NCI-H748 (cell line): ENCODE measurements at regions not wholly inside any gene's neighbourhood (a gene's known extent, or its start where the extent isn't known, plus 50 kb on each side); places are given as distances from the start of the nearest gene placed in this dataset.
A peak's percentile ranks its signal among the peaks of the same experiment; 100 is the strongest.
"Not testable (repeated sequence)": the region's sequence is repeated elsewhere in the genome, so short reads cannot be mapped to it uniquely, and the experiment has no call there.

ENCODE experiments used
- DNase-seq: peaks from one replicate; lab custom pipeline; 2025; ENCODE audit not compliant: unreplicated experiment; lab: John Stamatoyannopoulos, UW

DNA sequence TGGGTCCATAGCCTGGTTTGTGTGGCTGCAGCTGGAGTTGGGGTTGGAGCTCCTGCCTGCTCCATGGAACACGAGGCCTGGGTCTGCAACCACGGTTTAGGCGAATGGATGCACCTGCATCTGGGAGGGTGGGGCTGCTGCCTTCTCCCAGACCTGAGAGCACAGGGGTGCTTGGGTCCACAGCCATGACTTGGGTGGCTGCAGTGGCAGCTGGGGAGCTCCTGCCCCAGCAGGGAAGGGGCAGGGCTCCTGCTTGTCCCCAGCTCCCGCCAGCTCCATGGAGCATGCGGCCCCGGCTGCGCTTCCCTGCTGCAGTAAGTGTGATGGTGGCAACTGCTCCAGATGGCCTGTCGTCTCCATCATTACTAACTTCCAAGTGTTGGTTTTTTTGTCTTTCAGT is 571.1 kb upstream of the LRRN3 start:
- DNase-seq = no peak

- DNase-seq = peak; percentile 37
Measured at GRCh38 chr7:110521357-110521911, 569.5 kb upstream of the LRRN3 start.

DNA sequence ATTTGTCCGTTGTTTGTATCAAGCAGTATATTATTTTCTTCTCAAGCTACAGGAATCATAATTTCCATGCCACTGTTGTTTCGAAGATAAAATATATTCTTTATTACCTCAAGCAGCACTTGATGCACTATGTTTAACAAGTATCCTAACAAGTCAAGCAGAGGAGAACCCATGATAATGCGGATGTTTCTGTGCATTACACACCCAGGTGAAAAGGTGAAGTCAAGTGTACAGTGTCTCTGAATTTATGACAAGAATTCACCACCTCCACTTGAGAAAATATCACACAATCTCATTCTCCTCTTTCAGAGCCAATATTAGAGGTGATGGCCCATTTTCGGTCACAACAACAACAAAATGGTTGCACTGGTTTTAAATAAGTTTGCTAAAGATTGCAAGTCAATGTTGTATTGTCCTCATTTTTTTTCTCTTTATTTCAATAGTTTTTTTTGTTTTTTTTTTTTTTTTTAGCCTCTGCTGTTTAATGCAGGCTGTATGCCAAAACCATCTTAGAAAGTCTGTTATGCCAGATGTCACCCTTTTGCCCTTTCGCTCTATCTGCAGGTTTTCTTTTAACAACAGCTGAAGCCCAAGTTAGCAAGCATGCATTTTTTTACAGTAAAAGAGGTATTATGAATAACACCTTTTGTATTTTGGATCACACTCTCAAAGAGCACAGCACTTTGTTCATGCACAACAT is 568.7 kb upstream of the LRRN3 start:
- peak; percentile 86 for DNase-seq

GRCh38 chr7:110522761-110523200 is 568.1 kb upstream of the LRRN3 start:
- DNase-seq = peak; percentile 98

DNA sequence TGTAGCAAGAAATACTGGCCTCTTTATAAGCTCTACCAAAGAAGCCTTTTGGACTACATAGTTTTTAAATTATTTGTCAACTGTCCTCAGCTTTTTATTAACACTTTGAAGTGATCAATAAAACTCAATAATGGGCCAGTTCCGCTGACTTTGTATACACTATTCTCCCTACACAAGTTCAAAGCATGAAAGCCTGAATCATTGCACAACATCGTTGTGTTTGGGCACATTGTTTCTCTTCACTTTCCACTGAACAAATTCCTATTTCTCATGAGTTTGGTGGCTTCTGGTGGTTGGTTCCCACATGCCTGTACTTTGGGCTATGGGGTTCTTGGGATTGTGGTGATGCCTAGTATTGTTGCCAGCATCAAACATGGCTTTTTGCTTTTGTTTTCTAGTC is 561.8 kb upstream of the LRRN3 start:
- no peak for DNase-seq

GRCh38 chr7:110531186-110531585 is 559.7 kb upstream of the LRRN3 start:
- no peak for DNase-seq

- DNase-seq = peak; percentile 86
Measured at GRCh38 chr7:110534241-110534931, 556.5 kb upstream of the LRRN3 start.

GRCh38 chr7:110539216-110539615 is 551.7 kb upstream of the LRRN3 start:
- DNase-seq = no peak

- DNase-seq = no peak
Measured at GRCh38 chr7:110541962-110542361, 549.0 kb upstream of the LRRN3 start.

GRCh38 chr7:110544194-110544593 is 546.7 kb upstream of the LRRN3 start:
- no peak for DNase-seq

DNA sequence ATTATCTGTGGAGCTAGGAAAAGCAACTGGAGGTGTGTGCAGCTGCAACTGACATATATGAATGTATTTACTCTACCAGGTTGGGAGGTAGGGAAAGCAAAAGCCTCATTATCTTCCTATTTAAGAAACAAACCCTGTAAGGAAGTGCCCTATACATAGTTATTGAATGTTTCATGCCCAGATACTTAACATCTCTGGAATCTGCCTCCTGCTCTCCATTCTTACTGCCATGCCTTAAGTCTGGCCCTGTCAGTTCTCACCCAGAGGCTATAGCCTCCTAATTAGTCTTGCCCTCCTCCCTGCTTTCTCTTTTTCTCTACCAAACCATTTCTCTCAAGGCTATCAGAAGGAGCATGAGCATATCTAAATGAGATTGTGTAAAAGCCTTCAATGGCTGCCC is 542.6 kb upstream of the LRRN3 start:
- no peak for DNase-seq

GRCh38 chr7:110557136-110557535 is 533.8 kb upstream of the LRRN3 start:
- no peak for DNase-seq

GRCh38 chr7:110563286-110563685 is 527.6 kb upstream of the LRRN3 start:
- DNase-seq = not testable (repeated sequence)

DNA sequence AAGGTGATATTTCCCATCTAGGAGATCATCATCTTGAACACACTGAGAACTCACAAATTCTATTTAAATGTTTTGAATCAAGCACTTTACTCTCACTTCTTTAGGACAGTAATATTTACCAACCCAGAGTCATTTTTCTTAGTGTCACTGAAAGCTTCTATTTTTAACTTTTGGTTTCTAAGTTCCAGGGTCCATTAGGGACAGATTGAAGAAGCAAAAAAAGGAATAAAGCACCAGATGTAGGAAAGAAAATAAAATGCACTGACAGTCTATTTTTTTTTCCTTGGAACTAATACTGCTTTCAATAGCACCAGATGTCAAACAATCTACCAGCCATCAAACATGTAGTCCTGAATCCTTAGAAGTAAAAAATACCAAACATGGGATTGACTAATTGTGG is 526.7 kb upstream of the LRRN3 start:
- DNase-seq = no peak

GRCh38 chr7:110568388-110568787 is 522.5 kb upstream of the LRRN3 start:
- no peak for DNase-seq

- DNase-seq = peak; percentile 54
Measured at GRCh38 chr7:110568932-110569331, 522.0 kb upstream of the LRRN3 start.

DNA sequence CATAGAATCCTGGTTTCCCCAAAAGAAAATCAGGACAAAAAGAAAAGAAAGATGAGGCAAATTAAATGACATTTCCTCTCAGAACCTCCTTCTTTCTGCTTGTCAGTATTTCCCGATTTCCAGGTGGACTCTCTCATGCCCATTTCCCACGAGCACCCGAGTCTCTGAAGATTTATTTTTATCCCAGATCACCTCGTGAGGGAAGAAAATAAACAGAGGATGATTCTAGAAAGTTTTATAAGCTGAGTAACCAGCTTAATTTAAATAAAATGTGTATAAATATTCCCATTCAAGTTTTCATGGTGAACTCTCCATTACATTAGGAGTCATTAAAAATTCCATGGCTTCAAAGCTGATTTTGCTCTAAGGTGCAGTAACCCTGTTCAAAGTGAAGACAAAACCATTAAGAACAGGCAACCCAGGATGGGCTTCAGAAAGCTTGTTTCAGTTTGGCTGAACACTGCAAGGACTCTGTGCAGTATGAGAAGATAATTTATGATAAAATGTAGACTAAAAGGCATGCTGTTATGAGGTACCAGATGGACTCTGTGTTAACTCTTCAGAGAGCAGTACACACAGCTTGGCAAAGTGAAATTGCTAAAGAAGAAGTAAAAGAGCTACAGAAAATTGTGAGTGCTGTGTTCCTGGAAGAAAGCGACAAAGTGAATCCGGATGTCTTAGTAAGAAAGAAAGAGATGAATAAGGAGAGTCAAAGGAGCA is 521.3 kb upstream of the LRRN3 start:
- DNase-seq = peak; percentile 19

DNA sequence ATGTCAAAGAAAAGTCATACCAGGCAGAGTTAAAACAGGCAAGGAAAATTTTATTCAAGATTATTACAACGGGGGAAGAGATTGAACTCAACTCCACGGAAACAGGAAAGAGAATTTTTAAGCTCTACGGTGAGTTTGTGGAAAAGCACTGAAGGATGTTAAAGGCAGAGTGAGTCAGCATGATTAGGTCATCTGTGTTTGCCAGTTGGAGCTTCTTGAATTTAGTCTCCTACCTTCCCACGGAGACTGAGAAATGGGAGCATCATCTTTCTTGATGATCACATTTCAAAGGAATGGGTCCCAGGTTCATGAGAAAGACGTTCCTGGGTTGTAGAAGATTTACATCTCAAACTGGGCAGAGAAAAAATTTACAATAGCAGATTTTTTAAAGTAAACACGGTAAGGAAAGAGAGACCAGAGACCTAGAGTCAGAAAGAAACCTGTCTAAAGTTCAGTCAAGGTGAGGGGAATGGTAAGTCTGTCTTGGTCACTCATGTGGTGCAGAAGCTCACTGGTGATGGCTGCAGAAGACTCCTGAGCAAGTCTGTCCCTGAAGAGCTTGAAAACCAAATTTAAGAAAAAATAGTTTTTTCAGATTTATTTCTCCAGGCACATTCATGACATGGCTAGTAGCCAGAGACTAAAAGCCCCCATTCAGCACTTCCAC is 516.9 kb upstream of the LRRN3 start:
- no peak for DNase-seq

- DNase-seq = no peak
Measured at GRCh38 chr7:110587294-110587693, 503.6 kb upstream of the LRRN3 start.

GRCh38 chr7:110590415-110590814 is 500.5 kb upstream of the LRRN3 start:
- DNase-seq = no peak

DNA sequence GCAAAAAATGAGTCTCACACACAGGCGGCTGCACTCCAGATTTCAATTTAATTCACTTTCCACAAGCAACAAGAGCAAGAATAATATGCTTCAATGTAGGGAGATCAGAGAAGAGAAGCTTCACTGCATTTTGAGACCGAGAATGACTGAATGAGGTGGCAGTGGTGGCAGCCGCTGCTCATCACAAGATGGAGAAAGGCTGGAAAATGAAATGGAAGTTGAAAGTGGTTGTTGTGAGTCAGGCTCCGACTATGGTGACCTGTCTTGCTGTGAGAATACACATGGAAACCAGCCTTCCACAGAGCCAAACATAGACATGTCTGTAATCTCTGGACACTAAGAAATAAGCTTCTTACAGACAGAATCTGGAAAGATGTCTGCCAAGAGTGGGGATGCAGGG is 499.6 kb upstream of the LRRN3 start:
- DNase-seq = no peak
